Mesendoderm (in vitro differentiated cells): ENCODE measurements at regions not wholly inside any gene's neighbourhood (a gene's known extent, or its start where the extent isn't known, plus 50 kb on each side); places are given as distances from the start of the nearest gene placed in this dataset.

ENCODE experiments used
- DNase-seq: peaks from one replicate; pipeline ENCODE4 v3.0.0; 2013
- H2AK5ac ChIP-seq: 2 replicates; pipeline ENCODE4 v1.6.1; 2013; ENCODE audit warnings: low read length, inconsistent platforms
- H2BK120ac ChIP-seq: 2 replicates; pipeline ENCODE4 v1.6.1; 2013; ENCODE audit warnings: low read depth, mild to moderate bottlenecking, low read length, moderate library complexity, mixed read lengths
- H2BK15ac ChIP-seq: replicated peaks from 2 replicates; pipeline ENCODE4 v1.6.1; 2013; ENCODE audit warnings: low read depth, mild to moderate bottlenecking, moderate library complexity
- H2BK5ac ChIP-seq: 2 replicates; pipeline ENCODE4 v1.6.1; 2013; ENCODE audit warnings: low read length, inconsistent platforms
- H3K18ac ChIP-seq: 2 replicates; pipeline ENCODE4 v1.6.1; 2013; ENCODE audit warnings: mild to moderate bottlenecking, low read length, mixed read lengths
- H3K23ac ChIP-seq: one replicate; pipeline ENCODE4 v1.6.1; 2013; ENCODE audit warnings: low read length
- H3K27ac ChIP-seq: 2 replicates; pipeline ENCODE4 v1.5.1; 2013; ENCODE audit warnings: low read depth, mild to moderate bottlenecking, inconsistent platforms, low read length, moderate library complexity
- H3K27me3 ChIP-seq: 2 replicates; pipeline ENCODE4 v1.6.1; 2013; ENCODE audit warnings: low read length, control low read depth, mild to moderate bottlenecking, inconsistent platforms; ENCODE audit not compliant: insufficient read depth, poor library complexity
- H3K36me3 ChIP-seq: 2 replicates; pipeline ENCODE4 v1.6.1; 2013; ENCODE audit warnings: low read length, inconsistent platforms; ENCODE audit not compliant: control insufficient read depth, insufficient read depth
- H3K4ac ChIP-seq: one replicate; pipeline ENCODE4 v1.6.1; 2013; ENCODE audit warnings: low read depth, mild to moderate bottlenecking, low read length, moderate library complexity
- H3K4me1 ChIP-seq: 2 replicates; pipeline ENCODE4 v1.6.1; 2013; ENCODE audit warnings: low read depth, low read length, inconsistent platforms; ENCODE audit not compliant: control insufficient read depth
- H3K4me2 ChIP-seq: 2 replicates; pipeline ENCODE4 v1.6.1; 2013; ENCODE audit warnings: low read length
- H3K4me3 ChIP-seq: 2 replicates; pipeline ENCODE4 v1.5.1; 2013; ENCODE audit warnings: mild to moderate bottlenecking, low read length
- H3K56ac ChIP-seq: one replicate; pipeline ENCODE4 v1.6.1; 2013; ENCODE audit warnings: low read length
- H3K79me1 ChIP-seq: 2 replicates; pipeline ENCODE4 v1.6.1; 2013; ENCODE audit warnings: low read length, inconsistent platforms
- H3K79me2 ChIP-seq: 2 replicates; pipeline ENCODE4 v1.6.1; 2013; ENCODE audit warnings: mild to moderate bottlenecking, low read length; ENCODE audit not compliant: control insufficient read depth, insufficient read depth
- H3K9ac ChIP-seq: 2 replicates; pipeline ENCODE4 v1.6.1; 2013; ENCODE audit warnings: low read length, inconsistent platforms
- H4K5ac ChIP-seq: one replicate; pipeline ENCODE4 v1.6.1; 2013; ENCODE audit warnings: low read length
- H4K8ac ChIP-seq: one replicate; pipeline ENCODE4 v1.6.1; 2013; ENCODE audit warnings: low read depth, mild to moderate bottlenecking, control low read depth, low read length, moderate library complexity
- WGBS: extraction: QIAGEN DNeasy Blood & Tissue Kit; methylation state at CpG from one replicate; pipeline ENCODE4 v1.1.7; 2013; ENCODE audit warnings: low lambda C conversion rate, missing lambda C conversion rate; ENCODE audit not compliant: insufficient coverage; ENCODE audit errors: extremely low coverage; 5-methylcytosine and 5-hydroxymethylcytosine counted together

GRCh38 chr9:90078988-90079421 is 474.2 kb downstream of the GADD45G start:
- no peak overlapping the region for H3K4me3 ChIP-seq
- no peaks in the 10 kb centered on the region for H3K79me1 ChIP-seq
- H2BK15ac ChIP-seq: no peak overlapping the region
- no peak overlapping the region for H3K27ac ChIP-seq
- H2BK5ac ChIP-seq: no peak overlapping the region
- H4K5ac ChIP-seq: no peak overlapping the region
- H3K79me2 ChIP-seq: no peaks in the 10 kb centered on the region
- DNase-seq: no peak
- H3K4ac ChIP-seq: no peak overlapping the region
- H3K23ac ChIP-seq: no peak overlapping the region
- no peaks in the 10 kb centered on the region for H3K4me1 ChIP-seq
- H3K18ac ChIP-seq: no peak overlapping the region
- H3K36me3 ChIP-seq: no peaks in the 10 kb centered on the region
- H3K4me2 ChIP-seq: no peak overlapping the region
- H2AK5ac ChIP-seq: no peak overlapping the region
- no CpG with 5 or more reads among the region's 4 CpGs for WGBS
- H3K27me3 ChIP-seq: no peaks in the 10 kb centered on the region
- H2BK120ac ChIP-seq: no peak overlapping the region
- H4K8ac ChIP-seq: no peak overlapping the region
- H3K9ac ChIP-seq: no peak overlapping the region
- H3K56ac ChIP-seq: no peak overlapping the region

- H3K9ac ChIP-seq: no peak overlapping the region
- H3K23ac ChIP-seq: no peak overlapping the region
- H3K79me2 ChIP-seq: no peaks in the 10 kb centered on the region
- H2BK120ac ChIP-seq: no peak overlapping the region
- H2BK15ac ChIP-seq: no peak overlapping the region
- H3K27ac ChIP-seq: no peak overlapping the region
- no peak overlapping the region for H3K4me3 ChIP-seq
- H3K4me1 ChIP-seq: no peaks in the 10 kb centered on the region
- H3K56ac ChIP-seq: no peak overlapping the region
- no peaks in the 10 kb centered on the region for H3K36me3 ChIP-seq
- H3K18ac ChIP-seq: no peak overlapping the region
- H2BK5ac ChIP-seq: no peak overlapping the region
- no peaks in the 10 kb centered on the region for H3K27me3 ChIP-seq
- no peak overlapping the region for H3K4ac ChIP-seq
- no peak overlapping the region for H3K4me2 ChIP-seq
- H2AK5ac ChIP-seq: no peak overlapping the region
- no peak overlapping the region for H4K8ac ChIP-seq
- H4K5ac ChIP-seq: no peak overlapping the region
- no CpG with 5 or more reads among the region's 4 CpGs for WGBS
- H3K79me1 ChIP-seq: no peaks in the 10 kb centered on the region
- no peak for DNase-seq
Observed at GRCh38 chr9:90085633-90086032, 480.8 kb downstream of the GADD45G start.

GRCh38 chr9:90086101-90086511 is 481.3 kb downstream of the GADD45G start:
- Histone ChIP-seq H3K4me1 (no peaks in the 10 kb centered on the region), H2BK5ac (no peak overlapping the region), H3K27me3 (no peaks in the 10 kb centered on the region), H2BK120ac (no peak overlapping the region), H3K18ac (no peak overlapping the region), H4K5ac (no peak overlapping the region), H3K56ac (no peak overlapping the region), H2AK5ac (no peak overlapping the region), H3K27ac (no peak overlapping the region), H3K9ac (no peak overlapping the region), H3K36me3 (no peaks in the 10 kb centered on the region), H3K79me1 (no peaks in the 10 kb centered on the region), H4K8ac (no peak overlapping the region), H2BK15ac (no peak overlapping the region), H3K4ac (no peak overlapping the region), H3K4me3 (no peak overlapping the region), H3K4me2 (no peak overlapping the region), H3K79me2 (no peaks in the 10 kb centered on the region), H3K23ac (no peak overlapping the region)
- DNase-seq: no peak
- no CpG with 5 or more reads among the region's 2 CpGs for WGBS

- no peaks in the 10 kb centered on the region for H3K36me3 ChIP-seq
- WGBS: no CpG with 5 or more reads among the region's 6 CpGs
- H4K8ac ChIP-seq: no peak overlapping the region
- no peaks in the 10 kb centered on the region for H3K27me3 ChIP-seq
- H2AK5ac ChIP-seq: no peak overlapping the region
- H3K4me1 ChIP-seq: no peaks in the 10 kb centered on the region
- no peak overlapping the region for H3K27ac ChIP-seq
- DNase-seq: no peak
- no peak overlapping the region for H3K4me3 ChIP-seq
- no peak overlapping the region for H3K9ac ChIP-seq
- H3K79me1 ChIP-seq: no peaks in the 10 kb centered on the region
- no peak overlapping the region for H3K56ac ChIP-seq
- H2BK5ac ChIP-seq: no peak overlapping the region
- H3K18ac ChIP-seq: no peak overlapping the region
- no peak overlapping the region for H3K23ac ChIP-seq
- H2BK120ac ChIP-seq: no peak overlapping the region
- H3K79me2 ChIP-seq: no peaks in the 10 kb centered on the region
- H3K4ac ChIP-seq: no peak overlapping the region
- no peak overlapping the region for H3K4me2 ChIP-seq
- no peak overlapping the region for H4K5ac ChIP-seq
- no peak overlapping the region for H2BK15ac ChIP-seq
Observed at GRCh38 chr9:90088434-90088833, 483.6 kb downstream of the GADD45G start.

GRCh38 chr9:90088856-90089255 is 484.0 kb downstream of the GADD45G start:
- H3K27ac ChIP-seq: no peak overlapping the region
- no peak overlapping the region for H3K4me3 ChIP-seq
- H2BK15ac ChIP-seq: no peak overlapping the region
- no peak overlapping the region for H3K56ac ChIP-seq
- H4K8ac ChIP-seq: no peak overlapping the region
- no peak overlapping the region for H3K23ac ChIP-seq
- H3K4me2 ChIP-seq: no peak overlapping the region
- no peak overlapping the region for H2AK5ac ChIP-seq
- no peak overlapping the region for H3K9ac ChIP-seq
- no peak overlapping the region for H2BK120ac ChIP-seq
- no peaks in the 10 kb centered on the region for H3K36me3 ChIP-seq
- no peak overlapping the region for H3K4ac ChIP-seq
- DNase-seq: no peak
- H2BK5ac ChIP-seq: no peak overlapping the region
- no peak overlapping the region for H4K5ac ChIP-seq
- H3K18ac ChIP-seq: no peak overlapping the region
- H3K79me1 ChIP-seq: no peaks in the 10 kb centered on the region
- H3K27me3 ChIP-seq: no peaks in the 10 kb centered on the region
- no peaks in the 10 kb centered on the region for H3K79me2 ChIP-seq
- WGBS: no CpG with 5 or more reads among the region's 4 CpGs
- no peaks in the 10 kb centered on the region for H3K4me1 ChIP-seq

GRCh38 chr9:90090997-90091396 is 486.2 kb downstream of the GADD45G start:
- H3K23ac ChIP-seq: no peak overlapping the region
- H3K36me3 ChIP-seq: no peaks in the 10 kb centered on the region
- H3K18ac ChIP-seq: no peak overlapping the region
- no peaks in the 10 kb centered on the region for H3K27me3 ChIP-seq
- no peaks in the 10 kb centered on the region for H3K79me1 ChIP-seq
- H4K5ac ChIP-seq: no peak overlapping the region
- H3K4ac ChIP-seq: no peak overlapping the region
- no peak overlapping the region for H2BK120ac ChIP-seq
- H3K4me3 ChIP-seq: no peak overlapping the region
- H3K4me1 ChIP-seq: no peaks in the 10 kb centered on the region
- no peak overlapping the region for H3K56ac ChIP-seq
- no peak overlapping the region for H3K27ac ChIP-seq
- DNase-seq: no peak
- H2BK5ac ChIP-seq: no peak overlapping the region
- H2AK5ac ChIP-seq: no peak overlapping the region
- no peak overlapping the region for H3K9ac ChIP-seq
- H3K79me2 ChIP-seq: no peaks in the 10 kb centered on the region
- H2BK15ac ChIP-seq: no peak overlapping the region
- WGBS: no CpG with 5 or more reads among the region's 4 CpGs
- H3K4me2 ChIP-seq: no peak overlapping the region
- no peak overlapping the region for H4K8ac ChIP-seq
